GM18508 (cell line): ENCODE measurements at regions not wholly inside any gene's neighbourhood (a gene's known extent, or its start where the extent isn't known, plus 50 kb on each side); places are given as distances from the start of the nearest gene placed in this dataset.
"Not testable (repeated sequence)": the region's sequence is repeated elsewhere in the genome, so short reads cannot be mapped to it uniquely, and the experiment has no call there.

ENCODE experiments used
- ATAC-seq: cut with Tn5 transposase; IDR thresholded peaks from one replicate; pipeline ENCODE4 v1.9.1; 2021; ENCODE audit warnings: moderate number of reproducible peaks; ENCODE audit not compliant: insufficient read depth, unreplicated experiment

DNA sequence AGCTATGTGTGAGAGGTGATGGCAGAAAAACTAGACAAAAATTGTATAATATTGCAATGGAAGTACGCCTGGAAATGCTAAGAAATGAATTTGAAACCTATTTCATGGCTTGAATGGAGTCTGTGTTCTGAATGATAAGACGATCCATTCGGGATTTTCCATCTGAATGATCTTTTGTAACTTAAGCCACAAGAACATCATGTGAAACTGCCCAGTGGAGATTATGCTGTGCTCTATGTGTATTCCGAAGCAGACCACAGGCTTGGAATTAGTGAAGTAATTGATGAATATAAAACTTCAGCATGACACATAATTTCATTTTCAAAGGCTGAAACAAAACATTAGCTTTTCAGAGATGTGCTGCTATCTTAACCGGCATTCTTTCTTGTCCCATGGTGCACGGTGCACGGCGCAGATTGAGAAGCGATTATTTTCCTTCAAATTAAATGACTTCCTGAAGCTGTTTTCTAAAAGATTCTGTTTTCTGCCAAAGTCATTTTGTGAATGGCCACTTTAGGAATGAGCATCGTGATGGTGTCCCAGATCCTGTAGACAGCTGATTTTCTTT, 652.9 kb downstream of the PLA2G4A start:
- ATAC-seq = no peak

DNA sequence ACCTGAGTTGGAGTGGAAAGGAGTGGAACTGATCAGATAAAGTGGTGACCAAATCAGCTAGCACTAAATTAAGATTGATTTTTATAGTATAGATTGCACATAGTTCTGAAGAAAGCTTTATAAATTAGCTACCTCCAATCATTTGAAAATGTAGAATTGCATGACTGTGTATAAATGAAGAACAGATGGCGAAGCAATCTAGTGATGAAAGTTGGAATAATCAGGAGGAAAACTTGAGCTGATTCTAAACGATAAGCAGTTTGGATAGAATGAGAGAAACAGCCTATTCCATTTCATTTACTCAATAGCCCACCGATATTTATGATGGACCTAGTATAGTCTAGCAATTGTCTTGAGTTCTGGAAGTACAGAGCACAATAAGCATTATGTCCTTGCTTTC, 661.5 kb downstream of the PLA2G4A start:
- no peak for ATAC-seq

DNA sequence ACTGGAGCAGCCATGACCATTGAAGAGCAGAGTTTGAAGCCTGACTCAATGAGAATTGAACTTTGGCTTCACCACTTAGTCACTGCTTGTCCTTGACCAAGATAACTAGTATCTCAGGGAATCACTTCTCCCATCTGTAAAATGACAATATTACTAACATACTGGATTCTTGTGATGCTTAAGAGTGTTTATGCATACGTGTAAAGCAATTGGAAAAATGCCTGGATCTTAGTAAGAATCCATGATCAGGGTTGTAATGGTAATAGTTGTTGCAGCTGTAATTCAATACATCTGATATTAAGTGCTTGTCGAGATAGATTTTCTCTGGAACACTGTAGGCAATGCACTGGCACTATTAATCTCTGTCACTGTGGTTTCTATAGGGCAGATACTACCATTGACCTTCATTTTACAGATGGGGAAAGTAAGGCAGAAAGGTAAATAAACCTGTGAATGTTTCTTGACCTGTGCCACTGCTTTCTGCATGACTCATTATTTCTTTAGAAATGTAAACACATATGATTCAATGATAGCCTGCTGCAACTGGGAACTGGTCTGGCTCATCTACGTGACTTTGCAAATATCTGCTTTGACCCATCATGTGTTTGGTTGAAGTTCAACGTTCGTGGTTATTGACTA, 662.5 kb downstream of the PLA2G4A start:
- no peak for ATAC-seq

DNA sequence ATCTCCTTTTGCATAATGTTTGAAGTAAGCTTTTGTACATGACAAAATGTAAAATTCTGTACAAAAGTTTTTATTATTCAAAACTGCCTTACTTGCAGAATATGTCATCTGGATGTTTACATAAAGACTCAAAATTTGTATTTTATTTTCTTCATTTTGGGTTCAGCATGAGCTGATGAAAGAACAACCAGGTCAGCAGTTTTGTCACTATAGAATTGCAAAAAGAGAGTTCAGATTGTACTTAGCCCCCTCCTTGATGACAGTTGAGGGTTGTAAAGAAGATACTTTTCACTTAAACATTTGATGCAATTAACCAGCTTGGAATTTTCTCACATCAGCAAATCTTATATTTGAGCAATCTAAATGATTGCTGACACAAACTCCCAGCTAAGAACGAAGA, 669.3 kb downstream of the PLA2G4A start:
- no peak for ATAC-seq

DNA sequence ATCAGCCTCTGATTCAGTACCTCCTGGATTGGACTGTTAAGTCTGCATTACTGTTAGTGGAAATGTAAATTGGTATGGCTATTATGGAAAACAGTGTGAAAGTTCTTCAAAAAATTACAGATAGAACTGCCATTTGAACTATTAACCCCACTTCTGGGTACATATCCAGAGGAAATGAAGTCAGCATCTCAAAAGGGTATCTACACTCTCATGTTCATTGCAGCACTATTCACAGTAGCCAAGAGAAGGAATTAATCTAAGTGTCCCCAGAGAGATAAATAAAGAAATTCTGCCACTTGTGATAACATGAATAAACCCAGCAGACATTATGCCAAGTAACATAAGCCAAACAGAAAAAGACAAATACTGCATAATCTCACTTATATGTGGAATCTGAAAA, 676.0 kb downstream of the PLA2G4A start:
- ATAC-seq = no peak

DNA sequence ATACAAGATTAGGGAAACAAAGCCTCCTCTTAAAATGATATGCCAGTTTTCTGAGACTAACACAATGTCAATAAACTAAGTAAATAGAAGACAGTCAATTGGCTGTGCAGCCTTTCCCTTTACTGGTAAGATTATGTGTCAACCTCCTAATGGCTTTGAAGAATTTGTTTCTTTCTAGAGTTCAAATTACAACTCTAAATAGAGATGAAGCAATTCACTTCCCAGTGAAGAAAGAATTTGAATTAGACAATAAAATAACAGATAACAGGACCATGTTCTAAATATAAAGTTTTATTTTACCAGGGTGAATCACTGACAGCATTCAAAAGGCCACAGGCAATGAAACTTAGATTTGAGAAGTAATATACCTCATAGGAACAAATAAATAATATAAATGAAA, 680.3 kb downstream of the PLA2G4A start:
- no peak for ATAC-seq

DNA sequence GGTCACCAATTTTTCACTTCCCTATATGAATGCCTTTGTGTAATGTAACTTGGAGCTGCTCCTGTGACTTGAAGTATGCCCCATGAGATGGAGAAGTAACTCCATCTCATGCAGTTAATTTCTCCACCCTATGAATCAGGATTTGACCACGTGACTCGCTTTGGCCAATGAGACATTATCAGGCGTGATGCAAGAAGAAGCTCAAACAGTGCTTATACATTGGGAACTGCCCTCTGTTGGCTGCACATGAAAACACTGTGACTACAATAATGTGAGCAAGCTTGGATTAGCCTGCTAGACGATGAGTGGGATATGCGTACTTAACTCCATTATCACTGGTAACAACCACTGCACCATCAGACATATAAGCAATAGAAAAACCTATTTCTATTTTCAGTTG, 684.4 kb downstream of the PLA2G4A start:
- no peak for ATAC-seq

DNA sequence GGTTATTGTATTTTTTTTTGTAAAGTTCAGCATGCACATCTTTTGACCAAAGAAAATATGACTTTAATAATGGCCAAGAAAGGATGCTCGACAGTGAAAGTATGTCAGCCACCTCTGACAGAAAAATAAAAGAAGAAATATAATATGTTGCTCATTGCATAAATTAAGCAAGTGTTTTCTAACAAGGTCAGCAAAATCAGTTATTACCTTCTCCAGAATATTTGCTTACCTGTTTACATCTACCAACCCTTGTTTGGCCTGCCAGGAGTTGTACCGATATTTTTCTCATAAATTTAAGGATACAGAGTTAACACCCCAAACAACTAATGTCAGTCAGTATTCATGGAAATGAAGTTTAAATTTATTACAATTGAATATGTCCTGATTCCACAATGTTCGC, 685.4 kb downstream of the PLA2G4A start:
- no peak for ATAC-seq

DNA sequence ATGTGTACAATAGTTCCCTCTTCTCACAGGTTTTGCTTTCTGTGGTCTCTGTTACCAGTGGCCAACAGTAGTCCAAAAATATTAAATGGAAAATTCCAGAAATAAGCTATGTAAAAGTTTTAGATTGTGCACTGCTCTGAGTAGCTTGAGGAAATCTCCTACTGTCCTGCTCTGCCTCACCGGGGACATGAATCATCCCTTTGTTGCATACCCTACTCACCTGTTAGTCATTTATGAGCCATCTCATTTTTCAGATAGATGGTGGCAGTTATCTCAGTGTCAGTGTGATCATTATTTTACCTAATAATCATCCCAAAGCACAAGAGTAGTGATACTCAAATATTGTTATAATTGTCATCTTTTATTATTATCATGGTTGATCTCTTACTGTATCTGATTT, 688.1 kb downstream of the PLA2G4A start:
- no peak for ATAC-seq

DNA sequence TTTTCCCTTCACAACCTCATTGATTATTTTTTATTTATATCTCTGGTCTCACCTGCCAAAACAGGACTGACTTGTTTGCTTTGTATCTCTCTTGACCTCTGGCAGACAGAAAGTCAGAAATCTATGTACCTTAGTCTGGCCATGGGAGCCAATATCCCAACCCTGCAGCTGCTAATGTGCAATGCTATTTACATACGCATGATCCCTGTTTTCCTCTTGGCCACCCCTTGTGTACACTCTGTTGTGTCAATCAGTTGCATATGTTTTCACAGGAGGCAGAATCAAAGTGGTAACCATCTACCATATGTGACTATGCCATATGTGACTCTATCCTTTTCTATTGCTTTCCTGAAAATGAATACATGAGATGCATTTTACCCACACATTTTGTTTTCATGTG, 688.8 kb downstream of the PLA2G4A start:
- ATAC-seq = no peak

DNA sequence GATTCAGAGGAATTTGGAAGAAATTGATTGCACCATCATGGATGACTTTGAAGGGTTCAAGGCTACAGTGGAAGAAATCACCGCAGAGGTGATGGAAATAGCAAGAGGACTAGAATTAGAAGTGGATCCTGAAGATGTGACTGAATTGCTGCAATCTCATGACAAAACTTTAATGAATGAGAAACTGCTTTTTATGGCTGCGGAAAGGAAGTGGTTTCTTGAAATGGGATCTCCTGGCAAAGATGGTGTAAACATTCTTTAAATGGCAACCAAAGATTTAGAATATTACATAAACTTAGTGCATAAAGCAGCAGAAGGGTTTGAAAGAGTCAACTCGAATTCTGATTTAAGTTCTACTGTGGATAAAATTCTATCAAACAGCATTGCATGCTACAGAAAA, 698.6 kb downstream of the PLA2G4A start:
- ATAC-seq = no peak

DNA sequence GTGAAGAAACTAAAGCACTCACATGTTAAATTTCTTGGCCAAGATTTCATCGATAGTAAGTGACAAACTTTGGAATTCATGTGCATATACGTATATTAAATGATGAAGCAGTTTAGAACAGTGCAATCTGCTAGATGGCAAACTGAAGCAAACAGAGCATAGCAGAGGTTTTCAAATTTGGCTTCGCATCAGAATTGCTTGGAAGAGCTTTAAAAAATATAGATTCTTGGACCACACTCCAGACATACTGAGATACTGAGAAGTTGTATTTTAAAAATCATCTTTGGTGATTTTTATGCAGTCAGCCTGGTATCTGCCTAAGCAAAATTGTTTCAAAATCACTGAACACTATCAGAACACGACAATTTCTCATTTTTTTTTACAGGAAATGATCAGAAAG, 709.2 kb downstream of the PLA2G4A start:
- no peak for ATAC-seq

DNA sequence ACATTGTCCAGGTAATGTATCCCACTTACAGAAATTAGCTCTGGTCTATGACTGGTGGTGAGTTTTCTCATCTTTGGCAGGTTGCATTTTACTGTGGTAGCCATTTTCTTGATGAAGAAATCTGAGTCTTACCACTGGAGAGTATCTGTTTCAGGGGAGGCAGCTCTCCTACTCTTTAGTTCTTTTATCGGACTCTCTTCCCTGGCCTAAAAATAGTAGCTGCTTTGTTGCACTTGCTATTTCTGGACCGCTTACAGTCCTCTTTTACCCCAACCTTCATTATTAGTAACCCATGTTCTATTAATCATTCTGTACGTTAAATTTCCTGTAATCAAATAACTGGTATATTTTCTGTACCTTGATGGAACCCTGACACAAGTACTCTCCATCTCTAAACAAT, 720.8 kb downstream of the PLA2G4A start:
- no peak for ATAC-seq

DNA sequence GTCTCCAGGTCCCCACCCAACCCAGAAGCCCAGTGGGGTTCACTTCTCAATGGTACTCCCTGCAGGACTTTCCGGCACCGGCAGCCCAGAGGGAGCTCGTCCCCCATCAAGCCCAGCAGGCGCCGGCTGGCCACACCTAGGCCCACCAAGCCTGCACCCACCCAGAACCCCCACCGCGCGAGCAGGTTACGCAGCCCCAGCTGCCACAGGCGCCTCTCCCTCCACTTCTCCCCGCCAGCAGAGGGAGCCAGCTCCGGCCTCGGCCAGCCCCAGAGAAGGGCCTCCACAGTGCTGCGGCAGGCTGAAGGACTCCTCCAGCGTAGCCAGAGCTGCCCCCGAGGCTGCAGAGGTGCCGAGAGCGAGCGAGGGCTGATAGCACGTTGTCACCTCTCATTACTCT, 722.3 kb downstream of the PLA2G4A start:
- ATAC-seq = no peak

DNA sequence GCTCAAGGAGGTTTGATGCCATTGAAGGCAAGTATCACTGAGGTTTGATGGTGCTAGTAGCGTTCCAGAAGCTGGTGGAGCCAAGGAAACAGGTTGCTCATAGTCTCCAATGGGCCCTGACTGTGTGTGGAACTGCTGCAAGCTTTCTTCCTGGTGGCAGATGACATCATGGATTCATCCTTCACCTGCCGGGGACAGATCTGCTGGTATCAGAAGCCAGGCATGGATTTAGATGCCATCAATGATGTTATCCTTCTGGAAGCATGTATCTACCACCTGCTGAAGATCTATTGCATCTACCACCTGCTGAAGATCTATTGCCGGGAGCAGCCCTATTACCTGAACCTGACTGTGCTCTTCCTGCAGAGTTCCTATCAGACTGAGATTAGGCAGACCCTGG, 734.4 kb downstream of the PLA2G4A start:
- ATAC-seq = no peak

DNA sequence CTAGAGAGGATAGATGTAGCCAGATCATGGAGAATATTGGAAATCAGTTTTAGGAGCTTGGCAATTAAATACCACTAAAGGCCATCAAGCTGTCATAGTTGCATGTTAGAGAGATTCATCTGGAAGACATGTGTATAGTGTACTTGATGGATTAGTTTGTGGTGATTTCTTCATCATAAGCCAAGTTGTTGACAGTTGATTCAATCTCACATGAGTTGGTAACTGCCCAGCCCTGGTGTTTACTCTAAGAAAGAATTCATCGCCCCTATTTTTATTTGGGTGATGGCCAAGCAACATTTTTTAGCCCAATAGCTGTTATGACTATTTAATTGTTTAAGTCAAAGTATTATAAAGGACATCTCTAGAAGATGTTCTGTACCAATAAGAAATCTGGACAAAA, 737.6 kb downstream of the PLA2G4A start:
- no peak for ATAC-seq

DNA sequence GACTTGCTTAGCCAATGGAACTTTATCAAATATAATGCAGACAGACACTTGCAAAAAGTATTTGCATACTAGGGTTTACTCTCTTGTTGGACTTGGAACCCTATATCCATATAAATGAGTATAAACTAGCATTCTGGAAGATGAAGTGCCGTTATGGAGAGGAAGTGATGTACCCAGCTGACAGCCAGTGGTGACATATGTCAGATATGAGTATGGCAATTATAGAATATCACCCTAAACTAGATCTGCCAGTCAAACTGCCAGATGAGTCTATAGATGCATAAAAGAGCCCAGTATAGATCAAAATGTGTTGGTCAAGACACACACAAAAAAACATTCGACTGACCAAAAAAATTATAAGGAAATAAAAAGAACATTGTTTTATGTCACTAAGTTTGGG, 739.3 kb downstream of the PLA2G4A start:
- ATAC-seq = no peak

DNA sequence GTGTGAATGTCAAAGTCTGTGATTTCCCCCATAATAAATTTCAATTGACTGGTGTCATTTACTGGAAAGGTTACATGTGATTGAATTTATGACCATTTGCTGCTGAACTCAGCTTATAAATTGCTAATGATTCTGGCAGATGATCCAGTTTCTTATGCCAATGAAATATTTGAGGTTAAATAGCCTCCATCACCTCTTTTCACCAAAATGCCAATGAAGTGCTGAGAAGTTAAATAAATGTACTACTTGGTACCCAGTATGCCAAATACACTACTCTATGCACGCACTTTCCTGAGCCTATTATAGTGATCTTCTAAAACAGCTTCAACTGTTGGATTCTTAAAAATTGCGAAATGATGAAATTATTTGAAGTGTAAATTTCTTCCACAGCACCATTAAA, 741.4 kb downstream of the PLA2G4A start:
- no peak for ATAC-seq

DNA sequence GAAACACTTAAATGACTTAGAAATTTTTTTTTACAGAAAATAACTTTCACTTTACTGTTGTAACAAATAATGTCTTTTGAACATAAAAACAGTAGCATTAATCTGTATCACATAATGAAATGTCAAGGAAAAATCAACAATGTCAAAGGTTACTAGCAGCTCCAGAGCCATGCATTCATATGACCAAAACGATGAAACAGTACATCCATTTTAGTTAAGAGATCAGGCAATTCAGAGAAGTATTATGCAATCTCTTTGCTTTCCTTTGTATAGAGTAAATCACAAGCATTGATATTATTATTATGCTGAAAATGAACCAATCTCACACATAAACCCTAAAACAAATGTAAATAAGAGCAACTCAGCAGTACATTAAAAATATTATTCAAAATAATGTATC, 748.9 kb downstream of the PLA2G4A start:
- ATAC-seq = no peak

DNA sequence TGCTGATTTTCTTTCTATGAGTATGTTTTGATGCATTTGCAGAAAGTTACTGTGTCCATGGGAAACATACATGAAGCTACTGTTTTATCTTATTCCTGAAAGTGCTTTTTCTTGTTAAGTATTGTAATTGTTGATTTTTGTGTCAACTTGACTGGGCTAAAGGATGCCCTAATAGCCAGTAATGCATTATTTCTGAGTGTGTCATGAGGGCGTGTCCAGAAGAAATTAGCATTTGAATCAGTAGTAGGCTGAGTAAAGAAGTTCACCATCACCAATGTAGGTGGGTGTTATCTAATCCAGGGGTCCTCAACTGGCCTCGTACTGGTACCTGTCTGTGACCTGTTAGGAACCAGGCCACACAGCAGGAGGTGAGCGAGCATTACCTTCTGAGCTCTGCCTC, 760.2 kb downstream of the PLA2G4A start:
- ATAC-seq = no peak

DNA sequence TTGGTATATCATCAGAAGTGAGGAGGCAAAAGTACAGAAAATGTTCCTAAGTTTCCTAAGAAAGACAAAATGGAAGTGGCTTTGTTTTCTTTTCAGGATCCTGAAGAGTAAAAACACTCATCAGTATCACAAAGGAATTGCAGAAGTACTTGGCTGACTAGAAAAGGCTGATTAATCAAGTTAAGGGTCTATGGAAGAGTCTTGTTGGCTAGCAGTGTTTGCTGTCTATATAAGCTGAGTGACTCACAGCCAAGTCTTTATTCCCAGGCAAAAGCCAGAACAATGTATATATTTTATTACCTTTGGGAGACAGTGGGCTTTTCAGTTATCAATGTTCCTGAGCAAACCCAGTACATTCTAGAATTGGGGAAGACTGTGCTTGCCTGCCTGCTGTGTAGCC, 777.0 kb downstream of the PLA2G4A start:
- no peak for ATAC-seq

DNA sequence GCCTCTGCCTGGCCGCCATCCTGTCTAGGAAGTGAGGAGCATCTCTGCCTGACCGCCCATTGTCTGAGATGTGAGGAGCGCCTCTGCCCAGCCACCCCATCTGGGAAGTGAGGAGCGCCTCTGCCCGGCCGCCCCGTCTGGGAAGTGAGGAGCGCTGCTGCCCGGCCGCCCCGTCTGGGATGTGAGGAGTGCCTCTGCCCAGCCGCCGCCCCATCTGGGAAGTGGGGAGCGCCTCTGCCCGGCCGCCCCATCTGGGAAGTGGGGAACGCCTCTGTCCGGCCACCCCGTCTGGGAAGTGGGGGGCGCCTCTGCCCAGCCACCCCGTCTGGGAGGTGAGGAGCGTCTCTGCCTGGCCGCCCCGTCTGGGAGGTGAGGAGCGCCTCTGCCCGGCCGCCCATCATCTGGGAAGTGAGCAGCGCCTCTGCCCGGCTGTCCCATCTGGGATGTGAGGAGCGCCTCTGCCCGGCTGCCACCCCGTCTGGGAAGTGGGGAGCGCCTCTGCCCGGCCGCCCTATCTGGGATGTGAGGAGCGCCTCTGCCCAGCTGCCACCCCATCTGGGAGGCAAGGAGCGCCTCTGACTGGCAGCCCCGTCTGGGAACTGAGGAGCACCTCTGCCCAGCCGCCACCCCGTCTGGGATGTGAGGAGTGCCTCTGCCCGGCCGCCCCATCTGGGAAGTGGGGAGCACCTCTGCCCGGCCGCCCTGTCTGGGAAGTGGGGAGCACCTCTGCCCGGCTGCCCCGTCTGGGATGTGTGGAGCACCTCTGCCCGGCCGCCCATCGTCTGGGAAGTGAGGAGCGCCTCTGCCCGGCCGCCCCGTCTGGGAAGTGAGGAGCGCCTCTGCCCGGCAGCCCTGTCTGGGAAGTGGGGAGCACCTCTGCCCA, 787.3 kb downstream of the PLA2G4A start:
- not testable (repeated sequence) for ATAC-seq
